NCI-H1694 (cell line): ENCODE measurements at regions not wholly inside any gene's neighbourhood (a gene's known extent, or its start where the extent isn't known, plus 50 kb on each side); places are given as distances from the start of the nearest gene placed in this dataset.

ENCODE experiments used
- DNase-seq: peaks from one replicate; lab custom pipeline; 2025; lab: John Stamatoyannopoulos, UW

- DNase-seq, result no peak
Observed at GRCh38 chr11:112401036-112401769, 140.5 kb upstream of the PLET1 start.

- DNase-seq, result no peak
Observed at GRCh38 chr11:112403432-112403831, 142.8 kb upstream of the PLET1 start.

- DNase-seq, result no peak
Observed at GRCh38 chr11:112404112-112404511, 143.5 kb upstream of the PLET1 start.

GRCh38 chr11:112408517-112408916 is 147.9 kb upstream of the PLET1 start:
- DNase-seq, result no peak

- DNase-seq, result no peak
Observed at GRCh38 chr11:112410325-112410724, 149.7 kb upstream of the PLET1 start.

GRCh38 chr11:112412383-112412782 is 151.7 kb upstream of the PLET1 start:
- no peak for DNase-seq

GRCh38 chr11:112417339-112417738 is 156.7 kb upstream of the PLET1 start:
- no peak for DNase-seq

GRCh38 chr11:112418438-112418837 is 157.8 kb upstream of the PLET1 start:
- no peak for DNase-seq

GRCh38 chr11:112421879-112422278 is 161.2 kb upstream of the PLET1 start:
- DNase-seq, result peak; percentile 56

GRCh38 chr11:112425121-112425520 is 164.5 kb upstream of the PLET1 start:
- no peak for DNase-seq

- DNase-seq, result no peak
Observed at GRCh38 chr11:112437096-112437495, 176.4 kb upstream of the PLET1 start.

- no peak for DNase-seq
Observed at GRCh38 chr11:112439614-112440013, 179.0 kb upstream of the PLET1 start.

- DNase-seq, result no peak
Observed at GRCh38 chr11:112440518-112440917, 179.9 kb upstream of the PLET1 start.

- DNase-seq, result no peak
Observed at GRCh38 chr11:112448168-112448567, 187.5 kb upstream of the PLET1 start.

GRCh38 chr11:112448806-112449205 is 188.1 kb upstream of the PLET1 start:
- DNase-seq, result no peak

GRCh38 chr11:112451250-112451649 is 190.6 kb upstream of the PLET1 start:
- DNase-seq, result no peak

- DNase-seq, result no peak
Observed at GRCh38 chr11:112453601-112454577, 193.2 kb upstream of the PLET1 start.

- no peak for DNase-seq
Observed at GRCh38 chr11:112454841-112455240, 194.2 kb upstream of the PLET1 start.

GRCh38 chr11:112455791-112456190 is 195.1 kb upstream of the PLET1 start:
- no peak for DNase-seq

GRCh38 chr11:112457532-112457931 is 196.9 kb upstream of the PLET1 start:
- no peak for DNase-seq

- no peak for DNase-seq
Observed at GRCh38 chr11:112459001-112459400, 198.3 kb upstream of the PLET1 start.

- no peak for DNase-seq
Observed at GRCh38 chr11:112460141-112460540, 199.5 kb upstream of the PLET1 start.

GRCh38 chr11:112464949-112465348 is 204.3 kb upstream of the PLET1 start:
- no peak for DNase-seq
